8988T (cell line): ENCODE measurements at regions not wholly inside any gene's neighbourhood (a gene's known extent, or its start where the extent isn't known, plus 50 kb on each side); places are given as distances from the start of the nearest gene placed in this dataset.

Experiments
- DNase-seq: peaks from one replicate; pipeline ENCODE4 v3.0.0; 2011

- no peak for DNase-seq
These were observed 470.5 kb upstream of the CITED2 start for GRCh38 chr6:139844907-139845306.

GRCh38 chr6:139841794-139842215 is 467.4 kb upstream of the CITED2 start:
- DNase-seq, result no peak

- no peak for DNase-seq
These were observed 465.2 kb upstream of the CITED2 start for GRCh38 chr6:139839506-139840156.

GRCh38 chr6:139834232-139834631 is 459.8 kb upstream of the CITED2 start:
- no peak for DNase-seq

- DNase-seq, result no peak
These were observed 459.1 kb upstream of the CITED2 start for GRCh38 chr6:139833592-139833991.

GRCh38 chr6:139832493-139833305 is 458.3 kb upstream of the CITED2 start:
- no peak for DNase-seq

GRCh38 chr6:139829576-139829975 is 455.1 kb upstream of the CITED2 start:
- no peak for DNase-seq

- DNase-seq, result no peak
These were observed 454.5 kb upstream of the CITED2 start for GRCh38 chr6:139828751-139829519.

- no peak for DNase-seq
These were observed 451.5 kb upstream of the CITED2 start for GRCh38 chr6:139825935-139826374.

GRCh38 chr6:139824864-139825263 is 450.4 kb upstream of the CITED2 start:
- no peak for DNase-seq

GRCh38 chr6:139823808-139824126 is 449.3 kb upstream of the CITED2 start:
- DNase-seq, result no peak

GRCh38 chr6:139823099-139823807 is 448.8 kb upstream of the CITED2 start:
- DNase-seq, result no peak

GRCh38 chr6:139821676-139822223 is 447.3 kb upstream of the CITED2 start:
- DNase-seq, result no peak

GRCh38 chr6:139820210-139820609 is 445.8 kb upstream of the CITED2 start:
- no peak for DNase-seq

GRCh38 chr6:139819776-139820175 is 445.3 kb upstream of the CITED2 start:
- no peak for DNase-seq

GRCh38 chr6:139812939-139813338 is 438.5 kb upstream of the CITED2 start:
- no peak for DNase-seq

- no peak for DNase-seq
These were observed 427.3 kb upstream of the CITED2 start for GRCh38 chr6:139801571-139802321.

- no peak for DNase-seq
These were observed 426.4 kb upstream of the CITED2 start for GRCh38 chr6:139800837-139801236.

GRCh38 chr6:139790527-139790926 is 416.1 kb upstream of the CITED2 start:
- no peak for DNase-seq

- no peak for DNase-seq
These were observed 409.8 kb upstream of the CITED2 start for GRCh38 chr6:139784222-139784769.

- DNase-seq, result no peak
These were observed 405.7 kb upstream of the CITED2 start for GRCh38 chr6:139779988-139780774.
